SU-DHL-6 (cell line): ENCODE measurements at regions not wholly inside any gene's neighbourhood (a gene's known extent, or its start where the extent isn't known, plus 50 kb on each side); places are given as distances from the start of the nearest gene placed in this dataset.

ENCODE experiments used
- H2AFZ ChIP-seq: fragments of 200-600 bp; sonication (generic); 2 replicates; pipeline ENCODE4 v1.6.1; 2014; ENCODE audit warnings: low read depth, mild to moderate bottlenecking, moderate library complexity, mixed read lengths, antibody characterized with exemption, low read length; ENCODE audit not compliant: severe bottlenecking
- H3F3A ChIP-seq: fragments of 200-600 bp; shearing (Covaris generic); 2 replicates; pipeline ENCODE4 v1.6.0; 2016; ENCODE audit warnings: antibody characterized with exemption, mild to moderate bottlenecking; ENCODE audit not compliant: insufficient read depth
- H3K27ac ChIP-seq: fragments of 200-600 bp; sonication (generic); 2 replicates; pipeline ENCODE4 v1.5.1; 2016; ENCODE audit warnings: low read depth, mild to moderate bottlenecking, low read length, moderate library complexity, mixed read lengths
- H3K27me3 ChIP-seq: fragments of 200-600 bp; sonication (generic), shearing (Covaris generic); 2 replicates; pipeline ENCODE4 v1.6.0; 2014; ENCODE audit warnings: mild to moderate bottlenecking, low read length
- H3K36me3 ChIP-seq: fragments of 200-600 bp; sonication (generic); 2 replicates; pipeline ENCODE4 v1.6.1; 2014; ENCODE audit warnings: mild to moderate bottlenecking, low read length, mixed read lengths
- H3K4me2 ChIP-seq: fragments of 300-600, 200-600 bp; shearing (Covaris generic), sonication (generic); 2 replicates; pipeline ENCODE4 v1.6.0; 2014; ENCODE audit warnings: low read length, low read depth, mild to moderate bottlenecking; ENCODE audit not compliant: poor library complexity, severe bottlenecking
- H3K4me3 ChIP-seq: fragments of 200-600 bp; sonication (generic); 2 replicates; pipeline ENCODE4 v1.5.1; 2014; ENCODE audit warnings: antibody characterized with exemption, low read length, mild to moderate bottlenecking, mixed read lengths; ENCODE audit not compliant: insufficient read depth, poor library complexity, severe bottlenecking
- H3K79me2 ChIP-seq: fragments of 200-600 bp; sonication (generic); 2 replicates; pipeline ENCODE4 v1.6.1; 2014; ENCODE audit warnings: mild to moderate bottlenecking, low read length, moderate library complexity; ENCODE audit not compliant: insufficient read depth
- H3K9ac ChIP-seq: fragments of 200-600 bp; sonication (generic); 2 replicates; pipeline ENCODE4 v1.7.0; 2014; ENCODE audit warnings: mild to moderate bottlenecking, low read length
- H3K9me2 ChIP-seq: fragments of 200-600 bp; sonication (generic); replicated peaks from 2 replicates; pipeline ENCODE4 v1.6.1; 2014; ENCODE audit warnings: low read length; ENCODE audit not compliant: insufficient read depth
- H3K9me3 ChIP-seq: fragments of 200-600 bp; sonication (generic); 2 replicates; pipeline ENCODE4 v1.6.1; 2014; ENCODE audit warnings: low read length, mixed read lengths; ENCODE audit not compliant: insufficient read depth
- H4K20me1 ChIP-seq: fragments of 200-600 bp; sonication (generic); 2 replicates; pipeline ENCODE4 v1.6.1; 2014; ENCODE audit warnings: low read depth, mild to moderate bottlenecking, antibody characterized with exemption, low read length, moderate library complexity, mixed read lengths
- EZH2phosphoT487 ChIP-seq: fragments of 200-600 bp; sonication (generic), shearing (Covaris generic); conservative IDR thresholded peaks from 2 replicates; pipeline ENCODE4 v1.6.1; 2018; ENCODE audit warnings: mild to moderate bottlenecking, antibody characterized with exemption, low read length, moderate library complexity, mixed read lengths
- TF ChIP-seq, protein P1 (sequence below): fragments of 200-600 bp; sonication (generic); IDR thresholded peaks from one replicate; pipeline ENCODE4 v1.5.1; 2017; ENCODE audit warnings: antibody characterized with exemption, mild to moderate bottlenecking, low read length, moderate library complexity; ENCODE audit not compliant: insufficient read depth, poor library complexity, severe bottlenecking

DNA sequence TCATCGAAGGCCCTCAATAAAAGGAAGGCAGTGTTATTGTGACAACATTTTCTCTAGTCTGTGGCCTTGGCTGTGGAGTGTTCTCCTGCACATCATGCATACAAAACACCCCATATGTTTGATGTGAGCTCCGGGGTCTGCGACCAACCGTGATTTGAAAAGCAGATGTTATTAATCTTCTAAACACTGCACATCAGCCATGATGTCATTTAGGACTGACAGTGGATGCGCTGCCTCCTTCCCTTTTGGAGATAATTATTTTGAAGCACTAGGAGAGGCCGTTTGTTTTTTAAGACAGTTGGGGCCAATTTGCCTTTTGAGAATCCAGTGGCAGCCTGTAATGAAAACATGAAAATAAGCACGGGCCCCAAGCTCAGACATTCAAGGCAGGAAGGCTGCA, 1041.6 kb downstream of the BCL11B start:
- H3K9me3 ChIP-seq = no peaks in the 10 kb centered on the region
- H3K36me3 ChIP-seq = no peaks in the 10 kb centered on the region
- no peak overlapping the region for H2AFZ ChIP-seq
- H3F3A ChIP-seq = no peaks in the 10 kb centered on the region
- H3K27me3 ChIP-seq = no peaks in the 10 kb centered on the region
- no peaks in the 10 kb centered on the region for H3K79me2 ChIP-seq
- H3K4me2 ChIP-seq = no peak overlapping the region
- no peak overlapping the region for H3K9ac ChIP-seq
- H4K20me1 ChIP-seq = no peaks in the 10 kb centered on the region
- no peak overlapping the region for H3K4me3 ChIP-seq
- H3K27ac ChIP-seq = no peak overlapping the region
- no peaks in the 10 kb centered on the region for H3K9me2 ChIP-seq
- TF ChIP-seq, protein P1, sequence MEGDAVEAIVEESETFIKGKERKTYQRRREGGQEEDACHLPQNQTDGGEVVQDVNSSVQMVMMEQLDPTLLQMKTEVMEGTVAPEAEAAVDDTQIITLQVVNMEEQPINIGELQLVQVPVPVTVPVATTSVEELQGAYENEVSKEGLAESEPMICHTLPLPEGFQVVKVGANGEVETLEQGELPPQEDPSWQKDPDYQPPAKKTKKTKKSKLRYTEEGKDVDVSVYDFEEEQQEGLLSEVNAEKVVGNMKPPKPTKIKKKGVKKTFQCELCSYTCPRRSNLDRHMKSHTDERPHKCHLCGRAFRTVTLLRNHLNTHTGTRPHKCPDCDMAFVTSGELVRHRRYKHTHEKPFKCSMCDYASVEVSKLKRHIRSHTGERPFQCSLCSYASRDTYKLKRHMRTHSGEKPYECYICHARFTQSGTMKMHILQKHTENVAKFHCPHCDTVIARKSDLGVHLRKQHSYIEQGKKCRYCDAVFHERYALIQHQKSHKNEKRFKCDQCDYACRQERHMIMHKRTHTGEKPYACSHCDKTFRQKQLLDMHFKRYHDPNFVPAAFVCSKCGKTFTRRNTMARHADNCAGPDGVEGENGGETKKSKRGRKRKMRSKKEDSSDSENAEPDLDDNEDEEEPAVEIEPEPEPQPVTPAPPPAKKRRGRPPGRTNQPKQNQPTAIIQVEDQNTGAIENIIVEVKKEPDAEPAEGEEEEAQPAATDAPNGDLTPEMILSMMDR = no peak
- no peak for TF ChIP-seq EZH2phosphoT487

DNA sequence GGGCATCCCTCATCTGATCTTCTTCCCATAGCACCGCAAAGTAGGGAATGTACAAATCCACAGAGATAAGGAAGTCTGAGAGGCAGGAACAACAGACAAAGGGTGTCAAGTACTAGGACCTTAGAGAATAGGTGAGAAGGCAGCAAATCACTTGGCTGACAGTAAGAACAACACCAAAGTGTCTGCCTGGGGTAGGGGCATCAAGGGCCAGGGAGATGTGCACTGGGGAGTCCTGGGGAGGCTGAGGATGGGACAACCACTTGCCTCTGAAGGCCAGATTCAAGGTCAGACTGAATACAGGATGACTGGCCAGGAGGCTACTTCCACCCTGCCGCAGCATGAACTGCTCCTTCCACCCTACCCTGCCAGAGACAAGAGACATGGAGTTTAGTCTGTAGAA, 1040.8 kb downstream of the BCL11B start:
- no peaks in the 10 kb centered on the region for H3K9me2 ChIP-seq
- no peaks in the 10 kb centered on the region for H3F3A ChIP-seq
- no peak overlapping the region for H3K9ac ChIP-seq
- H3K36me3 ChIP-seq = no peaks in the 10 kb centered on the region
- no peaks in the 10 kb centered on the region for H3K27me3 ChIP-seq
- no peak overlapping the region for H2AFZ ChIP-seq
- H3K4me2 ChIP-seq = no peak overlapping the region
- no peaks in the 10 kb centered on the region for H3K9me3 ChIP-seq
- H3K79me2 ChIP-seq = no peaks in the 10 kb centered on the region
- no peak overlapping the region for H3K4me3 ChIP-seq
- no peaks in the 10 kb centered on the region for H4K20me1 ChIP-seq
- TF ChIP-seq, protein P1 = no peak
- TF ChIP-seq EZH2phosphoT487 = no peak
- H3K27ac ChIP-seq = no peak overlapping the region

DNA sequence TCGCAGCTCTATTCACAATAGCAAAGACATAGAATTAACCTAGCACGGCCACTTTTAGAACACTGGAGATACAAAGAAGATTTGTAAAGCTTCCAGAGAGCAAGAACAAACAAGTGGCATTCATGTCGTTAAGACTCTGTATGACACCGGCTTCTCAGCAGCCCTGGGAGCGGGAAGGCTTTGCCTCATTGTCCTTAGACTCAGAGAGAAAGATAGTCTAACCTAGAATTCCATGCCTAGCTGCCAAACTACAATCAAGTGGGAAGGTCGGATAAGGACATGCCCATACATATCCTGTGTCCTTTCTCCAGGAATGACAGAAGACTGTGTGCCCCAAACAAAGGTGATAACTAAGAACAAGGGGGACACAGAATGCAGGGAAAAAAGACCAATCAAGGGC, 1038.3 kb downstream of the BCL11B start:
- no peak overlapping the region for H3K4me3 ChIP-seq
- H3K4me2 ChIP-seq = no peak overlapping the region
- no peaks in the 10 kb centered on the region for H3K9me2 ChIP-seq
- no peaks in the 10 kb centered on the region for H3K9me3 ChIP-seq
- no peaks in the 10 kb centered on the region for H3K79me2 ChIP-seq
- no peak overlapping the region for H3K9ac ChIP-seq
- TF ChIP-seq, protein P1 = no peak
- no peak for TF ChIP-seq EZH2phosphoT487
- no peaks in the 10 kb centered on the region for H4K20me1 ChIP-seq
- H3K36me3 ChIP-seq = no peaks in the 10 kb centered on the region
- no peak overlapping the region for H3K27ac ChIP-seq
- no peaks in the 10 kb centered on the region for H3F3A ChIP-seq
- H2AFZ ChIP-seq = no peak overlapping the region
- no peaks in the 10 kb centered on the region for H3K27me3 ChIP-seq
